ENCODE measurements at regions not wholly inside any gene's neighbourhood (a gene's known extent, or its start where the extent isn't known, plus 50 kb on each side); places are given as distances from the start of the nearest gene placed in this dataset.

DNA sequence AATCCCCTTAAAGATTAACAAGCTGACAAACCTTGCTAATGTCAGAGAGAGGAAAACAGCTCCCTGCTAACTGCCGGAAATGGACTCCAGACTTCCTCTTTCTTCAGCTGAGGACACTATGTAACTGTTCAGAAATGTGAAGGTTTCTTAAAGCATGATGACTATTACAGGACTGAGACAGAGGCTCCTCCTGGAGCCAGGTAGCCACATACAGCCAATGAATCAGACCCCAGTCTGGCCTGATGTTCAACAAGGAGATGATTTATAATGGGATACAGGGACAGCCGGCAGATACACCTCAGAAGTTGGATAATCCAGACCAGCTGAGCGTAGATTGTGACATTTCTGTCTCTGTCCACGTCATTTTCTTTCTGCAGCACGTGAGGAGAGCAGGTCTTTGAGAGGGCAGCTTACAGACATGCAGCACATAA, 216.2 kb downstream of the HS3ST3A1 start:
- TF ChIP-seq, protein P1, sequence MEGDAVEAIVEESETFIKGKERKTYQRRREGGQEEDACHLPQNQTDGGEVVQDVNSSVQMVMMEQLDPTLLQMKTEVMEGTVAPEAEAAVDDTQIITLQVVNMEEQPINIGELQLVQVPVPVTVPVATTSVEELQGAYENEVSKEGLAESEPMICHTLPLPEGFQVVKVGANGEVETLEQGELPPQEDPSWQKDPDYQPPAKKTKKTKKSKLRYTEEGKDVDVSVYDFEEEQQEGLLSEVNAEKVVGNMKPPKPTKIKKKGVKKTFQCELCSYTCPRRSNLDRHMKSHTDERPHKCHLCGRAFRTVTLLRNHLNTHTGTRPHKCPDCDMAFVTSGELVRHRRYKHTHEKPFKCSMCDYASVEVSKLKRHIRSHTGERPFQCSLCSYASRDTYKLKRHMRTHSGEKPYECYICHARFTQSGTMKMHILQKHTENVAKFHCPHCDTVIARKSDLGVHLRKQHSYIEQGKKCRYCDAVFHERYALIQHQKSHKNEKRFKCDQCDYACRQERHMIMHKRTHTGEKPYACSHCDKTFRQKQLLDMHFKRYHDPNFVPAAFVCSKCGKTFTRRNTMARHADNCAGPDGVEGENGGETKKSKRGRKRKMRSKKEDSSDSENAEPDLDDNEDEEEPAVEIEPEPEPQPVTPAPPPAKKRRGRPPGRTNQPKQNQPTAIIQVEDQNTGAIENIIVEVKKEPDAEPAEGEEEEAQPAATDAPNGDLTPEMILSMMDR (IDR thresholded peaks at IDR 0.05), result no peak
- TF ChIP-seq POLR2A (IDR thresholded peaks at IDR 0.05) (no peak), EP300 (IDR thresholded peaks at IDR 0.05) (no peak)

All from tibial nerve (tissue), 4 donors.